Panc1 (cell line): ENCODE measurements at regions not wholly inside any gene's neighbourhood (a gene's known extent, or its start where the extent isn't known, plus 50 kb on each side); places are given as distances from the start of the nearest gene placed in this dataset.

ENCODE experiments used
- ATAC-seq: fragments of 200-7000 bp; cut with Tn5 transposase; 2 replicates; pipeline ENCODE4 v1.9.1; 2020; ENCODE audit warnings: mild to moderate bottlenecking, moderate library complexity
- BruUV-seq: library from RNA; stranded (reverse); fragments of 400-500 nt; replicated peaks from 2 replicates; lab custom pipeline; 2021; lab: Mats Ljungman, UMichigan
- CTCF ChIA-PET: fragments of 300-600 bp; sonication (Branson Sonifier 250); formaldehyde crosslinking; loops from one replicate; lab custom pipeline; 2022; ENCODE audit warnings: antibody characterized with exemption; lab: Charles Lee
- POLR2A ChIA-PET: fragments of 300-600 bp; sonication (Branson Sonifier 250); formaldehyde crosslinking; loops from one replicate; lab custom pipeline; 2022; ENCODE audit warnings: antibody characterized with exemption; lab: Charles Lee
- DNase-seq: peaks from one replicate; pipeline ENCODE4 v3.0.0-alpha.2; 2010; ENCODE audit warnings: low read depth, low spot score
- H3K27ac ChIP-seq: 2 replicates; pipeline ENCODE4 v1.5.1; 2011; ENCODE audit warnings: mild to moderate bottlenecking, low read length, inconsistent platforms
- H3K27me3 ChIP-seq: fragments of 200-500 bp; sonication (Bioruptor generic); 2 replicates; pipeline ENCODE4 v1.6.0; 2014; ENCODE audit warnings: low read length, inconsistent platforms; ENCODE audit not compliant: control insufficient read depth, insufficient read depth
- H3K36me3 ChIP-seq: fragments of 200-500 bp; sonication (Bioruptor generic); 2 replicates; pipeline ENCODE4 v1.5.1; 2014; ENCODE audit warnings: inconsistent platforms, mild to moderate bottlenecking, low read length, moderate library complexity; ENCODE audit not compliant: control insufficient read depth, insufficient read depth
- H3K4me1 ChIP-seq: 2 replicates; pipeline ENCODE4 v1.5.1; 2011; ENCODE audit warnings: inconsistent platforms, mild to moderate bottlenecking, low read length, moderate library complexity; ENCODE audit not compliant: control insufficient read depth, insufficient read depth
- H3K4me3 ChIP-seq, 2 experiments: 2 replicates each; pipeline ENCODE4 v1.5.1; 2011 to 2012; ENCODE audit warnings: low read depth in 2 of 2, low read length in 2 of 2, mild to moderate bottlenecking in 2 of 2, inconsistent platforms in 1 of 2, moderate library complexity in 1 of 2
- H3K9me3 ChIP-seq: fragments of 200-500 bp; sonication (Bioruptor generic); 2 replicates; pipeline ENCODE4 v1.5.1; 2014; ENCODE audit warnings: low read depth, mild to moderate bottlenecking, inconsistent platforms, low read length, moderate library complexity; ENCODE audit not compliant: control insufficient read depth, insufficient read depth
- POLR2AphosphoS5 ChIP-seq: IDR thresholded peaks from 2 replicates; pipeline ENCODE4 v1.6.1; 2012; ENCODE audit warnings: mild to moderate bottlenecking, low read depth, low read length, moderate library complexity
- SIN3A ChIP-seq: IDR thresholded peaks from 2 replicates; pipeline ENCODE4 v1.6.1; 2012; ENCODE audit warnings: low read depth, mild to moderate bottlenecking, low read length, moderate library complexity, borderline replicate concordance; ENCODE audit not compliant: insufficient read depth
- TCF7L2 ChIP-seq: IDR thresholded peaks from 2 replicates; pipeline ENCODE4 v1.6.1; 2011; ENCODE audit warnings: mild to moderate bottlenecking, low read depth, low read length, inconsistent platforms
- in situ Hi-C: cut with HindIII; loops from 2 replicates; pipeline ENCODE4 v1.10.0; 2016; ENCODE audit warnings: low sequenced_read_pairs, low pct_unique_long_range_greater_than_20kb
- intact Hi-C: fragments of 100-400 bp; cut with micrococcal nuclease; formaldehyde crosslinking; loops from one replicate; pipeline ENCODE4 v1.10.0; 2022; ENCODE audit not compliant: unreplicated experiment
- TF ChIP-seq, protein P1 (sequence below): fragments of 450-650 bp; IDR thresholded peaks from 2 replicates; pipeline ENCODE4 v1.5.1; 2017; ENCODE audit warnings: mild to moderate bottlenecking
- TF ChIP-seq, protein P2 (sequence below), 2 experiments: IDR thresholded peaks; 2 replicates each; pipeline ENCODE4 v1.6.1; 2011 to 2012; ENCODE audit warnings: low read depth in 2 of 2, control low read depth in 1 of 2, low read length in 1 of 2, mild to moderate bottlenecking in 1 of 2, moderate library complexity in 1 of 2; ENCODE audit not compliant: insufficient read depth in 1 of 2

GRCh38 chr3:193157051-193157450 lies 84.0 kb upstream of the PLAAT1 start:
- BruUV-seq: no TSS peak
- Histone ChIP-seq H3K4me1 (no peaks in the 10 kb centered on the region), H3K36me3 (no peaks in the 10 kb centered on the region), H3K27ac (no peak overlapping the region), H3K9me3 (no peaks in the 10 kb centered on the region), H3K27me3 (no peaks in the 10 kb centered on the region), H3K4me3 (no peak overlapping the region)
- in situ Hi-C loops: no loop called here
- ChIA-PET POLR2A (no interaction called here), CTCF (no interaction called here)
- ATAC-seq (no peak), DNase-seq (no peak)
- intact Hi-C loops: loop anchor here (1.0 kb wide), 1 partner anchor 11 kb away; no protein-coding TSS in a partner anchor
- no peak for TF ChIP-seq POLR2AphosphoS5
- TF ChIP-seq, protein P1, sequence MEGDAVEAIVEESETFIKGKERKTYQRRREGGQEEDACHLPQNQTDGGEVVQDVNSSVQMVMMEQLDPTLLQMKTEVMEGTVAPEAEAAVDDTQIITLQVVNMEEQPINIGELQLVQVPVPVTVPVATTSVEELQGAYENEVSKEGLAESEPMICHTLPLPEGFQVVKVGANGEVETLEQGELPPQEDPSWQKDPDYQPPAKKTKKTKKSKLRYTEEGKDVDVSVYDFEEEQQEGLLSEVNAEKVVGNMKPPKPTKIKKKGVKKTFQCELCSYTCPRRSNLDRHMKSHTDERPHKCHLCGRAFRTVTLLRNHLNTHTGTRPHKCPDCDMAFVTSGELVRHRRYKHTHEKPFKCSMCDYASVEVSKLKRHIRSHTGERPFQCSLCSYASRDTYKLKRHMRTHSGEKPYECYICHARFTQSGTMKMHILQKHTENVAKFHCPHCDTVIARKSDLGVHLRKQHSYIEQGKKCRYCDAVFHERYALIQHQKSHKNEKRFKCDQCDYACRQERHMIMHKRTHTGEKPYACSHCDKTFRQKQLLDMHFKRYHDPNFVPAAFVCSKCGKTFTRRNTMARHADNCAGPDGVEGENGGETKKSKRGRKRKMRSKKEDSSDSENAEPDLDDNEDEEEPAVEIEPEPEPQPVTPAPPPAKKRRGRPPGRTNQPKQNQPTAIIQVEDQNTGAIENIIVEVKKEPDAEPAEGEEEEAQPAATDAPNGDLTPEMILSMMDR: no peak
- TF ChIP-seq SIN3A: no peak
- TF ChIP-seq, protein P2, sequence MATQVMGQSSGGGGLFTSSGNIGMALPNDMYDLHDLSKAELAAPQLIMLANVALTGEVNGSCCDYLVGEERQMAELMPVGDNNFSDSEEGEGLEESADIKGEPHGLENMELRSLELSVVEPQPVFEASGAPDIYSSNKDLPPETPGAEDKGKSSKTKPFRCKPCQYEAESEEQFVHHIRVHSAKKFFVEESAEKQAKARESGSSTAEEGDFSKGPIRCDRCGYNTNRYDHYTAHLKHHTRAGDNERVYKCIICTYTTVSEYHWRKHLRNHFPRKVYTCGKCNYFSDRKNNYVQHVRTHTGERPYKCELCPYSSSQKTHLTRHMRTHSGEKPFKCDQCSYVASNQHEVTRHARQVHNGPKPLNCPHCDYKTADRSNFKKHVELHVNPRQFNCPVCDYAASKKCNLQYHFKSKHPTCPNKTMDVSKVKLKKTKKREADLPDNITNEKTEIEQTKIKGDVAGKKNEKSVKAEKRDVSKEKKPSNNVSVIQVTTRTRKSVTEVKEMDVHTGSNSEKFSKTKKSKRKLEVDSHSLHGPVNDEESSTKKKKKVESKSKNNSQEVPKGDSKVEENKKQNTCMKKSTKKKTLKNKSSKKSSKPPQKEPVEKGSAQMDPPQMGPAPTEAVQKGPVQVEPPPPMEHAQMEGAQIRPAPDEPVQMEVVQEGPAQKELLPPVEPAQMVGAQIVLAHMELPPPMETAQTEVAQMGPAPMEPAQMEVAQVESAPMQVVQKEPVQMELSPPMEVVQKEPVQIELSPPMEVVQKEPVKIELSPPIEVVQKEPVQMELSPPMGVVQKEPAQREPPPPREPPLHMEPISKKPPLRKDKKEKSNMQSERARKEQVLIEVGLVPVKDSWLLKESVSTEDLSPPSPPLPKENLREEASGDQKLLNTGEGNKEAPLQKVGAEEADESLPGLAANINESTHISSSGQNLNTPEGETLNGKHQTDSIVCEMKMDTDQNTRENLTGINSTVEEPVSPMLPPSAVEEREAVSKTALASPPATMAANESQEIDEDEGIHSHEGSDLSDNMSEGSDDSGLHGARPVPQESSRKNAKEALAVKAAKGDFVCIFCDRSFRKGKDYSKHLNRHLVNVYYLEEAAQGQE (IDR thresholded peaks at IDR 0.05; ENCODE audit: insufficient read depth in 1 of 2, low read depth in 2 of 2, low read length in 1 of 2): no peak
- TF ChIP-seq TCF7L2: no peak

- H3K27me3 ChIP-seq: no peaks in the 10 kb centered on the region; the same call in 1 of the 2 replicates
- no peaks in the 10 kb centered on the region for H3K9me3 ChIP-seq
- no peaks in the 10 kb centered on the region for H3K4me1 ChIP-seq
- no peak for TF ChIP-seq POLR2AphosphoS5
- TF ChIP-seq, protein P1: no peak
- TF ChIP-seq SIN3A: no peak
- TF ChIP-seq, protein P2 (IDR thresholded peaks at IDR 0.05; ENCODE audit: insufficient read depth in 1 of 2, low read depth in 2 of 2, low read length in 1 of 2): no peak
- BruUV-seq: no TSS peak
- no peak overlapping the region for H3K27ac ChIP-seq
- no peak overlapping the region for H3K4me3 ChIP-seq
- CTCF ChIA-PET: no interaction called here
- DNase-seq: no peak
- H3K36me3 ChIP-seq: no peaks in the 10 kb centered on the region
- intact Hi-C loops (no loop called here), in situ Hi-C loops (no loop called here)
- no peak for ATAC-seq
- POLR2A ChIA-PET: no interaction called here
Measured at GRCh38 chr3:193165431-193166120, 75.4 kb upstream of the PLAAT1 start.
